Right lobe of liver (tissue), 4 donors: ENCODE measurements at regions not wholly inside any gene's neighbourhood (a gene's known extent, or its start where the extent isn't known, plus 50 kb on each side); places are given as distances from the start of the nearest gene placed in this dataset.

Experiments used
- CTCF ChIP-seq, 4 donors: fragments of 200-600 bp in 3 of 4; fragments of 450-650 bp in 1 of 4; IDR thresholded peaks; one replicate each; pipeline versions ENCODE4 v1.5.1 to v1.8.0; 2016 to 2022; ENCODE audit warnings: antibody characterized with exemption in 4 of 4, mild to moderate bottlenecking in 2 of 4
- POLR2A ChIP-seq: fragments of 450-650 bp; IDR thresholded peaks from one replicate; pipeline ENCODE4 v1.6.1; 2017; ENCODE audit warnings: antibody characterized with exemption, mild to moderate bottlenecking
- donor health status: DM: no; HTN: no; CAD: no.
- donor health status: DM: no; HTN: no; CAD: no.
- donor health status: DM: no; HTN: yes; CAD: no.

DNA sequence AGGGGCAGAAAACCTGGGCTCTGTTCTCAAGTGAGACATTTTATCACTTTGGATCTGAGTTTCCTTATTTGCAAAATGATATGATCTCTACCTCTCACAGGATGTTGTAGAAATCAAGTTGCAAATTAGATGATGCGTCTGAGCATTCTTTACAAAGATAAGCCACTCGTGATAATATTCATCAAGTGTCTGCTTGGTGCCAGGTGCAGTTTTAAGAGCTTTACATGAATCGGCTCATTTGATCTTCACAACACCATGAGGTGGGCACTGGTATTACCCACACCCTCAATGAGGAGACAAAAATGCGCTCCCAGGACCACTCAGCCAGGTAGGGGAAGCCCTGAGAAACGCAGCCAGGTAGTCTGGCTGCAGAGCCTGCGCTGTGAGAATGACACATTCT, 59.1 kb upstream of the CA12 start:
- no peak for TF ChIP-seq CTCF (IDR thresholded peaks at IDR 0.05)
- no peak for TF ChIP-seq POLR2A
